PC-3 (cell line): ENCODE measurements at regions not wholly inside any gene's neighbourhood (a gene's known extent, or its start where the extent isn't known, plus 50 kb on each side); places are given as distances from the start of the nearest gene placed in this dataset.

Experiments used
- ATAC-seq: fragments of 200-7000 bp; cut with Tn5 transposase; 2 replicates; pipeline ENCODE4 v1.9.1; 2020; ENCODE audit warnings: mild to moderate bottlenecking, moderate library complexity
- BruUV-seq: library from RNA; stranded (reverse); fragments of 400-500 nt; replicated peaks from 2 replicates; lab custom pipeline; 2021; lab: Mats Ljungman, UMichigan
- CTCF ChIA-PET: fragments of 300-600 bp; sonication (Branson Sonifier 250); formaldehyde crosslinking; loops from one replicate; lab custom pipeline; 2022; ENCODE audit warnings: antibody characterized with exemption; lab: Charles Lee
- POLR2A ChIA-PET: fragments of 300-600 bp; sonication (Branson Sonifier 250); formaldehyde crosslinking; loops from one replicate; lab custom pipeline; 2022; ENCODE audit warnings: antibody characterized with exemption; ENCODE audit not compliant: unreplicated experiment; lab: Charles Lee
- DNase-seq: peaks from one replicate; pipeline ENCODE4 v3.0.0-alpha.2; 2015
- H2AFZ ChIP-seq: fragments of 300-600 bp; sonication (generic); 2 replicates; pipeline ENCODE4 v1.6.0; 2016; ENCODE audit warnings: antibody characterized with exemption, low read length
- H3F3A ChIP-seq: fragments of 300-600 bp; sonication (generic); one replicate; pipeline ENCODE4 v1.6.0; 2017; ENCODE audit warnings: antibody characterized with exemption, low read length, control low read depth, mild to moderate bottlenecking; ENCODE audit not compliant: unreplicated experiment
- H3K27ac ChIP-seq: fragments of 300-600 bp; sonication (generic); 2 replicates; pipeline ENCODE4 v1.5.1; 2016; ENCODE audit warnings: mild to moderate bottlenecking, low read length
- H3K27me3 ChIP-seq: fragments of 300-600 bp; sonication (generic); 2 replicates; pipeline ENCODE4 v1.6.1; 2016; ENCODE audit warnings: low read length, mixed read lengths
- H3K36me3 ChIP-seq: fragments of 300-600 bp; sonication (generic); 2 replicates; pipeline ENCODE4 v1.6.1; 2016; ENCODE audit warnings: low read depth, mixed run types, low read length, mixed read lengths
- H3K4me1 ChIP-seq: fragments of 300-600 bp; sonication (generic); 2 replicates; pipeline ENCODE4 v1.5.1; 2016; ENCODE audit warnings: low read length; ENCODE audit not compliant: insufficient read depth
- H3K4me2 ChIP-seq: fragments of 300-600 bp; sonication (generic); 2 replicates; pipeline ENCODE4 v1.6.0; 2016; ENCODE audit warnings: low read length
- H3K4me3 ChIP-seq: fragments of 300-600 bp; sonication (generic); 2 replicates; pipeline ENCODE4 v1.5.1; 2016; ENCODE audit warnings: mild to moderate bottlenecking, low read length, mixed read lengths
- H3K79me2 ChIP-seq: fragments of 300-600 bp; sonication (generic); 2 replicates; pipeline ENCODE4 v1.6.1; 2017; ENCODE audit warnings: low read length, mixed read lengths
- H3K9ac ChIP-seq: fragments of 300-600 bp; sonication (generic); 2 replicates; pipeline ENCODE4 v1.6.0; 2016; ENCODE audit warnings: mild to moderate bottlenecking, low read length
- H3K9me2 ChIP-seq: fragments of 300-600 bp; sonication (generic); replicated peaks from 2 replicates; pipeline ENCODE4 v1.6.1; 2016; ENCODE audit warnings: mixed run types, low read length, mixed read lengths
- H3K9me3 ChIP-seq: fragments of 300-600 bp; sonication (generic); 2 replicates; pipeline ENCODE4 v1.6.1; 2016; ENCODE audit warnings: low read length, mixed read lengths
- H4K20me1 ChIP-seq: fragments of 300-600 bp; sonication (generic); 2 replicates; pipeline ENCODE4 v1.6.1; 2016; ENCODE audit warnings: low read length, mixed read lengths
- CTCF ChIP-seq: fragments of 300-600 bp; sonication (generic); conservative IDR thresholded peaks from 2 replicates; pipeline ENCODE4 v1.5.1; 2017; ENCODE audit warnings: antibody characterized with exemption, low read depth, mild to moderate bottlenecking, low read length
- EZH2 ChIP-seq: fragments of 300-600 bp; sonication (generic); IDR thresholded peaks from one replicate; pipeline ENCODE4 v1.6.1; 2017; ENCODE audit warnings: antibody characterized with exemption, mild to moderate bottlenecking, low read length; ENCODE audit not compliant: unreplicated experiment
- EZH2phosphoT487 ChIP-seq: fragments of 300-600 bp; sonication (generic); IDR thresholded peaks from 2 replicates; pipeline ENCODE4 v1.6.1; 2018; ENCODE audit warnings: mild to moderate bottlenecking, antibody characterized with exemption, low read length, borderline replicate concordance
- intact Hi-C: fragments of 100-400 bp; cut with micrococcal nuclease; formaldehyde crosslinking; loops from 2 replicates; pipeline ENCODE4 v1.9.0; 2023

GRCh38 chr20:11221046-11221445 is 547.2 kb upstream of the JAG1 start:
- Histone ChIP-seq H3K79me2 (no peaks in the 10 kb centered on the region), H3K4me1 (no peaks in the 10 kb centered on the region), H3K9ac (no peak overlapping the region), H3K36me3 (no peaks in the 10 kb centered on the region), H3K9me3 (no peaks in the 10 kb centered on the region), H3K9me2 (0 out of 2 replicates have a peak, but pooled peaks cover 4% of the 10 kb centered on the region), H2AFZ (no peak overlapping the region), H3K27ac (no peak overlapping the region), H4K20me1 (no peaks in the 10 kb centered on the region), H3F3A (no peaks in the 10 kb centered on the region), H3K4me3 (no peak overlapping the region), H3K4me2 (no peak overlapping the region), H3K27me3 (no peaks in the 10 kb centered on the region)
- intact Hi-C loops: no loop called here
- no peak for ATAC-seq
- CTCF ChIA-PET: no interaction called here
- TF ChIP-seq CTCF (no peak), EZH2 (no peak), EZH2phosphoT487 (no peak)
- no TSS peak for BruUV-seq
- POLR2A ChIA-PET: no interaction called here
- no peak for DNase-seq

GRCh38 chr20:11222243-11222642 is 548.4 kb upstream of the JAG1 start:
- CTCF ChIA-PET: no interaction called here
- no peak for TF ChIP-seq EZH2
- no peak for TF ChIP-seq CTCF
- TF ChIP-seq EZH2phosphoT487: no peak
- Histone ChIP-seq H3K4me1 (no peaks in the 10 kb centered on the region), H3K27me3 (no peaks in the 10 kb centered on the region), H3F3A (no peaks in the 10 kb centered on the region), H3K36me3 (no peaks in the 10 kb centered on the region), H3K79me2 (no peaks in the 10 kb centered on the region), H3K9me2 (0 out of 2 replicates have a peak, but pooled peaks cover 4% of the 10 kb centered on the region), H4K20me1 (no peaks in the 10 kb centered on the region), H3K4me3 (no peak overlapping the region), H3K27ac (no peak overlapping the region), H3K9me3 (no peaks in the 10 kb centered on the region), H2AFZ (no peak overlapping the region), H3K4me2 (no peak overlapping the region), H3K9ac (no peak overlapping the region)
- ATAC-seq (no peak), DNase-seq (no peak)
- intact Hi-C loops: no loop called here
- BruUV-seq: no TSS peak
- POLR2A ChIA-PET: no interaction called here

- Histone ChIP-seq H3K4me2 (no peak overlapping the region), H4K20me1 (no peaks in the 10 kb centered on the region), H3K9me3 (no peaks in the 10 kb centered on the region), H3K9ac (no peak overlapping the region), H3K27ac (no peak overlapping the region), H3K27me3 (no peaks in the 10 kb centered on the region), H3K36me3 (no peaks in the 10 kb centered on the region), H3K79me2 (no peaks in the 10 kb centered on the region), H3K4me1 (peaks cover 12% of the 10 kb centered on the region), H3K4me3 (no peak overlapping the region), H2AFZ (no peak overlapping the region), H3F3A (no peaks in the 10 kb centered on the region), H3K9me2 (no peaks in the 10 kb centered on the region)
- no peak for DNase-seq
- intact Hi-C loops: no loop called here
- TF ChIP-seq EZH2phosphoT487 (no peak), CTCF (no peak), EZH2 (no peak)
- no peak for ATAC-seq
- CTCF ChIA-PET: no interaction called here
- BruUV-seq: no TSS peak
- POLR2A ChIA-PET: no interaction called here
Measured at GRCh38 chr20:11227602-11228001, 553.8 kb upstream of the JAG1 start.
